Gastroesophageal sphincter (tissue), 3 donors: ENCODE measurements at regions not wholly inside any gene's neighbourhood (a gene's known extent, or its start where the extent isn't known, plus 50 kb on each side); places are given as distances from the start of the nearest gene placed in this dataset.

Source experiments
- POLR2AphosphoS5 ChIP-seq: sonication (generic); formaldehyde crosslinking; IDR thresholded peaks from one replicate; pipeline ENCODE4 v1.6.1; 2017; ENCODE audit warnings: antibody characterized with exemption
- TF ChIP-seq, protein P1 (sequence below), 4 experiments: fragments of 200-600 bp in 2 of 4; fragments of 450-650 bp in 2 of 4; sonication (generic) in 1 of 4; IDR thresholded peaks; one replicate each; pipeline ENCODE4 v1.5.1; 2017 to 2019; ENCODE audit warnings: antibody characterized with exemption in 4 of 4, mild to moderate bottlenecking in 2 of 4, moderate library complexity in 2 of 4

DNA sequence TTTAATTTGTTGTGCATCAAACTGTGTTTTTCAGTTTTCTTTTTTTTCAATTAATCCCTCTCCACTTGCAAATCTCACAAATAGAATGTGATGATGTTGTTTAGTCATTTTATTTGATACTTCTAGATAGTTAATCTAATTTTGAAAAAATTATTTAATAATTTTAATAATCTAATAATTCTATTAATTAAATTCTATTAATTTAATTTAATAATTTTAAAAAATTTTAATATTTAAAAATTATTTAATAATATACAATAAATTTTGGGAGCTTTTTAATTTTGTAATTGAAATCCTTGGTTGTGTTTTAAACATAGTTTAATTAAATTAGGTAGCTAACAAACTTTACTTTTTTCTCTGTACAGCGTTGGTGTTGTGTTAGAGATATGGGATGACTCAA lies 393.8 kb downstream of the OLFM4 start:
- no peak for TF ChIP-seq POLR2AphosphoS5
- TF ChIP-seq, protein P1, sequence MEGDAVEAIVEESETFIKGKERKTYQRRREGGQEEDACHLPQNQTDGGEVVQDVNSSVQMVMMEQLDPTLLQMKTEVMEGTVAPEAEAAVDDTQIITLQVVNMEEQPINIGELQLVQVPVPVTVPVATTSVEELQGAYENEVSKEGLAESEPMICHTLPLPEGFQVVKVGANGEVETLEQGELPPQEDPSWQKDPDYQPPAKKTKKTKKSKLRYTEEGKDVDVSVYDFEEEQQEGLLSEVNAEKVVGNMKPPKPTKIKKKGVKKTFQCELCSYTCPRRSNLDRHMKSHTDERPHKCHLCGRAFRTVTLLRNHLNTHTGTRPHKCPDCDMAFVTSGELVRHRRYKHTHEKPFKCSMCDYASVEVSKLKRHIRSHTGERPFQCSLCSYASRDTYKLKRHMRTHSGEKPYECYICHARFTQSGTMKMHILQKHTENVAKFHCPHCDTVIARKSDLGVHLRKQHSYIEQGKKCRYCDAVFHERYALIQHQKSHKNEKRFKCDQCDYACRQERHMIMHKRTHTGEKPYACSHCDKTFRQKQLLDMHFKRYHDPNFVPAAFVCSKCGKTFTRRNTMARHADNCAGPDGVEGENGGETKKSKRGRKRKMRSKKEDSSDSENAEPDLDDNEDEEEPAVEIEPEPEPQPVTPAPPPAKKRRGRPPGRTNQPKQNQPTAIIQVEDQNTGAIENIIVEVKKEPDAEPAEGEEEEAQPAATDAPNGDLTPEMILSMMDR (IDR thresholded peaks at IDR 0.05): no peak
